CD4-positive, alpha-beta T cell treated with Interleukin-15 for 4 hours (primary cell): ENCODE measurements at regions not wholly inside any gene's neighbourhood (a gene's known extent, or its start where the extent isn't known, plus 50 kb on each side); places are given as distances from the start of the nearest gene placed in this dataset.
"Not testable (repeated sequence)": the region's sequence is repeated elsewhere in the genome, so short reads cannot be mapped to it uniquely, and the experiment has no call there.

Experiments used
- DNase-seq: peaks from one replicate; pipeline ENCODE4 v3.0.0-alpha.2; 2020; ENCODE audit warnings: low spot score

GRCh38 chr22:22168941-22169867 is 75.4 kb upstream of the VPREB1 start:
- DNase-seq, result no peak

GRCh38 chr22:22168190-22168940 is 76.2 kb upstream of the VPREB1 start:
- DNase-seq, result peak; percentile 12

GRCh38 chr22:22167791-22168189 is 76.8 kb upstream of the VPREB1 start:
- DNase-seq, result no peak

- no peak for DNase-seq
These were observed 77.5 kb upstream of the VPREB1 start for GRCh38 chr22:22166941-22167713.

- no peak for DNase-seq
These were observed 78.5 kb upstream of the VPREB1 start for GRCh38 chr22:22165936-22166710.

- DNase-seq, result no peak
These were observed 79.9 kb upstream of the VPREB1 start for GRCh38 chr22:22164541-22165272.

- no peak for DNase-seq
These were observed 82.4 kb upstream of the VPREB1 start for GRCh38 chr22:22161924-22162851.

GRCh38 chr22:22160768-22161167 is 83.8 kb upstream of the VPREB1 start:
- DNase-seq, result not testable (repeated sequence)

- DNase-seq, result no peak
These were observed 85.2 kb upstream of the VPREB1 start for GRCh38 chr22:22159384-22159783.

- DNase-seq, result no peak
These were observed 85.6 kb upstream of the VPREB1 start for GRCh38 chr22:22158965-22159364.

- DNase-seq, result no peak
These were observed 86.3 kb upstream of the VPREB1 start for GRCh38 chr22:22158207-22158816.

- DNase-seq, result no peak
These were observed 87.2 kb upstream of the VPREB1 start for GRCh38 chr22:22157348-22157725.

- DNase-seq, result peak; percentile 57
These were observed 87.8 kb upstream of the VPREB1 start for GRCh38 chr22:22156716-22157347.

- DNase-seq, result no peak
These were observed 88.3 kb upstream of the VPREB1 start for GRCh38 chr22:22156348-22156715.

- no peak for DNase-seq
These were observed 89.0 kb upstream of the VPREB1 start for GRCh38 chr22:22155607-22156006.

- DNase-seq, result no peak
These were observed 89.4 kb upstream of the VPREB1 start for GRCh38 chr22:22155146-22155545.

- DNase-seq, result no peak
These were observed 90.5 kb upstream of the VPREB1 start for GRCh38 chr22:22154040-22154439.

GRCh38 chr22:22151308-22151707 is 93.3 kb upstream of the VPREB1 start:
- DNase-seq, result no peak

- no peak for DNase-seq
These were observed 94.1 kb upstream of the VPREB1 start for GRCh38 chr22:22150457-22150856.
